ENCODE measurements at regions not wholly inside any gene's neighbourhood (a gene's known extent, or its start where the extent isn't known, plus 50 kb on each side); places are given as distances from the start of the nearest gene placed in this dataset.

DNA sequence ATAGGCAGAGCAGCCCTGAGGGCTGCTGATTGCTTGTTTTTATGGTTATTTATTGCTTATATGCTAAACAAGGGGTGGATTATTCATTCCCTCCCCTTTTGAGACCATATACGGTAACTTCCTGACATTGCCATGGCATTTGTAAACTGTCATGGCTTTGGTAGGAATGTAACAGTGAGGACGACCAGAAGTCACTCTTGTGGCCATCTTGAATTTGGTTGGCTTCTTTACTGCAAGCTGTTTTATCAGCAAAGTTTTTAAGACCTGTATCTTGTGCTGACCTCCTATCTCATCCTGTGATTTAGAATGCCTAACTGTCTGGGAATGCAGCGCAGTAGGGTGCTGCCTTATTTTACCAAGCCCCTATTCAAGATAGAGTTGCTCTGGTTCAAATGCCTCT, 531.8 kb upstream of the PRMT6 start:
- H3K9ac ChIP-seq (ENCODE audit: low read depth, low read length, poor library complexity, severe bottlenecking): no peak overlapping the region
- no peaks in the 10 kb centered on the region for H3K4me1 ChIP-seq (ENCODE audit: insufficient read depth, low read length, poor library complexity, severe bottlenecking)
- H3K27me3 ChIP-seq (ENCODE audit: insufficient read depth, low read length, poor library complexity, severe bottlenecking): no peaks in the 10 kb centered on the region
- no peak overlapping the region for H3K4me3 ChIP-seq (ENCODE audit: low read length, poor library complexity, severe bottlenecking)
- no peaks in the 10 kb centered on the region for H3K36me3 ChIP-seq (ENCODE audit: insufficient read depth, low read length)
- TF ChIP-seq, protein P1, sequence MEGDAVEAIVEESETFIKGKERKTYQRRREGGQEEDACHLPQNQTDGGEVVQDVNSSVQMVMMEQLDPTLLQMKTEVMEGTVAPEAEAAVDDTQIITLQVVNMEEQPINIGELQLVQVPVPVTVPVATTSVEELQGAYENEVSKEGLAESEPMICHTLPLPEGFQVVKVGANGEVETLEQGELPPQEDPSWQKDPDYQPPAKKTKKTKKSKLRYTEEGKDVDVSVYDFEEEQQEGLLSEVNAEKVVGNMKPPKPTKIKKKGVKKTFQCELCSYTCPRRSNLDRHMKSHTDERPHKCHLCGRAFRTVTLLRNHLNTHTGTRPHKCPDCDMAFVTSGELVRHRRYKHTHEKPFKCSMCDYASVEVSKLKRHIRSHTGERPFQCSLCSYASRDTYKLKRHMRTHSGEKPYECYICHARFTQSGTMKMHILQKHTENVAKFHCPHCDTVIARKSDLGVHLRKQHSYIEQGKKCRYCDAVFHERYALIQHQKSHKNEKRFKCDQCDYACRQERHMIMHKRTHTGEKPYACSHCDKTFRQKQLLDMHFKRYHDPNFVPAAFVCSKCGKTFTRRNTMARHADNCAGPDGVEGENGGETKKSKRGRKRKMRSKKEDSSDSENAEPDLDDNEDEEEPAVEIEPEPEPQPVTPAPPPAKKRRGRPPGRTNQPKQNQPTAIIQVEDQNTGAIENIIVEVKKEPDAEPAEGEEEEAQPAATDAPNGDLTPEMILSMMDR (conservative IDR thresholded peaks at IDR 0.05; ENCODE audit: low read length): no peak
- H4K20me1 ChIP-seq (ENCODE audit: insufficient read depth, low read length, poor library complexity, severe bottlenecking): no peaks in the 10 kb centered on the region
- H3K79me2 ChIP-seq (ENCODE audit: insufficient read depth, low read length): no peaks in the 10 kb centered on the region
- H3K9me2 ChIP-seq (replicated peaks; ENCODE audit: low read depth, low read length): no peaks in the 10 kb centered on the region
- no peak overlapping the region for H3K4me2 ChIP-seq (ENCODE audit: low read depth, low read length, poor library complexity, severe bottlenecking)
- H2AFZ ChIP-seq (ENCODE audit: low read length): no peak overlapping the region
- no peaks in the 10 kb centered on the region for H3F3A ChIP-seq (ENCODE audit: low read depth)
- no peaks in the 10 kb centered on the region for H3K9me3 ChIP-seq (ENCODE audit: insufficient read depth, low read depth, low read length)

DNA sequence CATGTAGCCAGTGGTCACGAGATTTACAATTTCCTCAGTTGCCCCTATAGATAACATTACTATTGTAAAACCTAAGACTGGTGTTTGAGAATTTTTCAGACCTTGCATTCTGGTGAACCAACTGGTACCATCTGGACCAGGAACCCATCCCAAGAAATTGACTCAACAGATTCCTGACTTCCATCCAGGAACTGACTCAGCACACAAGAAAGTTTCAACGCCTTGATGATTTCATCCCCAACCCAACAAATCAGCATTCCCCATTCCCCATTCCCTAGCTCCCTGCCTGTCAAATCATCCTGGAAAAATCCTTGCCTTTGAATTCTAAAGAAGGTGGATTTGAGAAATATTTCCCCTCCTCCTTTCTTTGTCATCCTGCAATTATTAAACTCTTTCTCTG, 529.8 kb upstream of the PRMT6 start:
- H3F3A ChIP-seq (ENCODE audit: low read depth): no peaks in the 10 kb centered on the region
- H2AFZ ChIP-seq (ENCODE audit: low read length): no peak overlapping the region
- TF ChIP-seq EZH2phosphoT487 (IDR thresholded peaks at IDR 0.05; ENCODE audit: borderline replicate concordance): no peak
- TF ChIP-seq, protein P1 (conservative IDR thresholded peaks at IDR 0.05; ENCODE audit: low read length): no peak
- no peak overlapping the region for H3K9ac ChIP-seq (ENCODE audit: low read depth, low read length, poor library complexity, severe bottlenecking)
- no peak overlapping the region for H3K4me3 ChIP-seq (ENCODE audit: low read length, poor library complexity, severe bottlenecking)
- no peaks in the 10 kb centered on the region for H3K9me2 ChIP-seq (replicated peaks; ENCODE audit: low read depth, low read length)
- no peaks in the 10 kb centered on the region for H3K27me3 ChIP-seq (ENCODE audit: insufficient read depth, low read length, poor library complexity, severe bottlenecking)
- H3K79me2 ChIP-seq (ENCODE audit: insufficient read depth, low read length): no peaks in the 10 kb centered on the region
- no peak overlapping the region for H3K4me2 ChIP-seq (ENCODE audit: low read depth, low read length, poor library complexity, severe bottlenecking)
- H3K9me3 ChIP-seq (ENCODE audit: insufficient read depth, low read depth, low read length): no peaks in the 10 kb centered on the region
- H3K4me1 ChIP-seq (ENCODE audit: insufficient read depth, low read length, poor library complexity, severe bottlenecking): no peaks in the 10 kb centered on the region
- H4K20me1 ChIP-seq (ENCODE audit: insufficient read depth, low read length, poor library complexity, severe bottlenecking): no peaks in the 10 kb centered on the region
- H3K36me3 ChIP-seq (ENCODE audit: insufficient read depth, low read length): no peaks in the 10 kb centered on the region

- H2AFZ ChIP-seq (ENCODE audit: low read length): no peak overlapping the region
- TF ChIP-seq, protein P1 (conservative IDR thresholded peaks at IDR 0.05; ENCODE audit: low read length): 0 out of 2 replicates have a peak, but pooled peaks have one; percentile 8
- no peak for TF ChIP-seq EZH2phosphoT487 (IDR thresholded peaks at IDR 0.05; ENCODE audit: borderline replicate concordance)
- no peaks in the 10 kb centered on the region for H3K79me2 ChIP-seq (ENCODE audit: insufficient read depth, low read length)
Measured at GRCh38 chr1:106534612-106535011, 521.9 kb upstream of the PRMT6 start.

More at GRCh38 chr1:106534612-106535011, 521.9 kb upstream of the PRMT6 start:
- Histone ChIP-seq H3K9me2 (replicated peaks; ENCODE audit: low read depth, low read length) (no peaks in the 10 kb centered on the region), H3K36me3 (ENCODE audit: insufficient read depth, low read length) (no peaks in the 10 kb centered on the region), H3F3A (ENCODE audit: low read depth) (no peaks in the 10 kb centered on the region), H3K4me3 (ENCODE audit: low read length, poor library complexity, severe bottlenecking) (no peak overlapping the region), H3K4me2 (ENCODE audit: low read depth, low read length, poor library complexity, severe bottlenecking) (no peak overlapping the region), H3K4me1 (ENCODE audit: insufficient read depth, low read length, poor library complexity, severe bottlenecking) (no peaks in the 10 kb centered on the region), H4K20me1 (ENCODE audit: insufficient read depth, low read length, poor library complexity, severe bottlenecking) (no peaks in the 10 kb centered on the region), H3K9me3 (ENCODE audit: insufficient read depth, low read depth, low read length) (no peaks in the 10 kb centered on the region), H3K9ac (ENCODE audit: low read depth, low read length, poor library complexity, severe bottlenecking) (no peak overlapping the region), H3K27me3 (ENCODE audit: insufficient read depth, low read length, poor library complexity, severe bottlenecking) (no peaks in the 10 kb centered on the region)
